SW 1271 (cell line): ENCODE measurements at regions not wholly inside any gene's neighbourhood (a gene's known extent, or its start where the extent isn't known, plus 50 kb on each side); places are given as distances from the start of the nearest gene placed in this dataset.
"Not testable (repeated sequence)": the region's sequence is repeated elsewhere in the genome, so short reads cannot be mapped to it uniquely, and the experiment has no call there.

Experiments
- DNase-seq, 2 experiments: peaks; one replicate each; lab custom pipeline; 2025; lab: John Stamatoyannopoulos, UW

DNA sequence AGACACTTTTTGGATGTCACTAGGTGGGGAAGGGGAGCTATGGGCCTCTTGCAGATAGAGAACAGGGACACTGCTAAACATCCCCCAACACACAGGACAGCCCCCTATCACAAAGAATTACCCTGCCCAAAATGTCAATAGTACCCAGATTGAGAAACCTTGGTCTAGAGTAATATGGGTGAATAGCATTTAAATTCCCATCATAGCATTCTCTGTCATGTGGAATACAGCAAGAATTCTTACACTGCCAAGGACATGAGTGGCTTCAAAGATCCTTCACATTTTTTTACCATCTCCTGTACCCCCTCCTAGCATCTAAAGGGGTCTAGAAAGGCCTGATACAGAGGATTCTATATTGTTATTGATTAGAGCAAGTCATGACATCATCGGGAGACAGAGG is 83.1 kb upstream of the SSTR4 start:
- DNase-seq: no peak

DNA sequence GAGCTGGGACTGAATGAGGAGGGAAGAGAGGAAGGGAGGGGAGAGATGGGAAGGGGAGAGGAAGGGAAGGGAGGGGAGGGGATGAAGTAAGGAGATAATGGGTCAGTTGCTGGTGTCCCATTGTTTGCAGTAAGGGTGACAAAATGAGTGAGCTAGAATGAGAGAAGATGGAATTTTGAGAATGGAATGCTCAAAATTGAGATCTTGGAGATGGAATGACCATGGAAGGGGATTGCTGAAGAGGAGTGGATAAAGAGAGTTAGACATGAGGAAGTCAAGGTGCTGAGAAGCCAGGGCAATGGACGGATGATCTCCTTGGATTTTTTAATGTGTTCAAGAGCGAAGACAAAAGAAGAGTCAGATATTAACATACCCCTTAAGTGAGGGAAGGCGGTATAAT is 80.5 kb upstream of the SSTR4 start:
- DNase-seq: no peak

DNA sequence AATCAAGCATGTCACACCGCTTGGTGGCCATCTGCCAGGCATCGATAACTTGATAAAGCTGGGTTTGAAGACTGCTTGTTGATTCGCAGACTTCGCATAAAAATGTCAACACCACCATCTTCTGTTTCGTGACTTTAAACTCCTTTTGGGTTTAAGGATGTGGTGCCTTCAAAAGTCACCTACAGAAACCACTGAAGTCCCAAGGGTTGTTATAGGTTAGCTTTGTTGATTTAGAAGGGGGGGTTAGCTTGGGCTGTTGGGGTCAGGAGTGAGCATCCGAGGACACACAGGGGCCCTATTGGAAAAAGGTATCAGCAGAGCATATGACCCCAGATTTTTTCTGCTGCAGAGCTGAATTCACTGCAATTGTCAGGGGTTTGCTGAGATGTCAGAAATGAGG is 76.7 kb upstream of the SSTR4 start:
- no peak for DNase-seq

DNA sequence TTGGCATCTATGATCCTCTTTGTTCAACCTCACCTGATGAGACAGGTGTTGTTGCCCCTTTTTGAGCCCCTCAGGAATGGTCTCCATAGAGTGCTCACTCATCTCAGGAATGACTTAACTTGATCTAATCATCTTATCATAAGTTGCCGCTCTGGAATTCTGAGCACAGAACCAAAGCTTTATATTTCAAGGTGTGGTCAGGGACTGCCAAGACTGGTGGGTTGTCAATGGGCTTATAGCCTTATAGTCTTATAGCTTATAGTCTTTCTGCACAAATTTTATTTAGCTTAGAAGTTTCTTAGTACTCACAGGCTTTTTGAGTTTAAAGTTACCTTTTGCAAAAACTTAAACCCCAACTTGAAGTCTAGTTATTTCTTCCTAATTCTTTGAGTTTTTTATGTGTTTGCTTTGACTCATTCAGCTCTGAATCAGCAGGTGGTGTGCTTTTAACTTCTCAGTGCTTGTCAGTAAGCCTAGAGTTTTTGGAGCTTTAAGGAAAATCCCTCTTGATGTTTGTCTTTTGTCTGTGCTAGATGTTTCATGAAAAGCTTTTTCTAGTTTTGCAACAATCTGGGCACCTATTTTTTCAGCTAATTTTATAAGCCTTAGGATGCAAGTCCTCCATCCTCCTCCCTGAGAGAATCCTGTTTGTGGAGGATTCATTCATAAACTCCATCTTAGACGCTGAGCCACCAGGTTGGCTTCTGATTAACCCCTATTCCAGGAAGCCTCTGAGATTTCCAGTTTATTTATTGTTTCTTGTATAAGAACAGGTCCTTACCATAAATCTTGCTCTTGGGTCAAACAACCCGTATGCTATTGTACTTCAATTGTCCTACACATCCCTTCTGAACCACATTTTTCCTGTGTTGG is 72.3 kb upstream of the SSTR4 start:
- DNase-seq: no peak

DNA sequence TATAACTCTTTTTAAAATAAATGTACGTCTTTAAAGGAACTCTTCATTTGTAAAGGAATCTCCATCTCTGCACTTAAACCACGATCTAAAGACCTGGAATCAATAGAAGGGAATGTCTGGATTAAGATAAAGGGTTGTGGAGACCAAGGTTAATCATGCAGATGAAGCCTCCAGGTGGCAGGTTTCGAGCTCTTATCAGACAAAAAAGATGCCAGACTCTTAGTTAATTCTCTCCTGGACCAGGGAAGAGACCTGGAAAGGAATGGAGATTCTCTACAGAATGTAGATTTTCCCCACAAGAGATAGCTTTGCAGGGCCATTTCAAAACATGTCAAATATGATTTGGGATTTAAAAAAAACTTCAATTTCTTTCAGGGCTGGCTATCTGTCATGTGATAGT is 71.5 kb upstream of the SSTR4 start:
- no peak for DNase-seq

DNA sequence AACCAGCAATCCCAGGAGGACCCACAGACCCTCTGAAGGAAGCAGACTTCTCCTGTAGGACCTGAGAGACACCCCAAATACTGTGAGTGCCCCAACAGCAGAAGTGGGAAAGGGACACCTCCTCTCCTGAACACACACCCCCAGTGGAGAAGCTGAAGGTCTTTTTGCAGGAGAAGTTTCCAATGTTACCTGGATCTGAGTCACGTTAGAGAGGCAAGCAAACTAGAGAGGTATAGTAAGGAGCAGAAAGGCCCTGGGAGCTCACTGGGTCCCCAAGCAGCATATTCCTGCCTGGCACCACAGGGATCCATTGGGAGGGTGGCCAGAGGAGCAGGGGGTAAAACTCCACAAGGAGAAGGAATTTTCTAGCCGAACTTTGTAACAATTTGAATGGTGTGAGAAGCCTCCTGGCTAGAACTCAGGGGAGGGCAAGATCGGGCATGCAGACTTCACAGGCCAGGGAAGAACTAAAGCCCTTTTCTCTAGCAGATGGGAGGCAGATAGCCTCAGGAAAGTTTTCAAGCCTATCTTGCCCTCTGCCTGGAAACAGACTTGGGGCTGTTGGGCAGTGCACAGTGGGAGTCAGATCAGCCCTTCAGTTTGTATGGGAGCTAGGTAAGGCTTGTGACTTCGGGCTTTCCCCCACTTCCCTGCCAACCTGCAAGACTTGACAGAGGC is 68.2 kb upstream of the SSTR4 start:
- no peak for DNase-seq

DNA sequence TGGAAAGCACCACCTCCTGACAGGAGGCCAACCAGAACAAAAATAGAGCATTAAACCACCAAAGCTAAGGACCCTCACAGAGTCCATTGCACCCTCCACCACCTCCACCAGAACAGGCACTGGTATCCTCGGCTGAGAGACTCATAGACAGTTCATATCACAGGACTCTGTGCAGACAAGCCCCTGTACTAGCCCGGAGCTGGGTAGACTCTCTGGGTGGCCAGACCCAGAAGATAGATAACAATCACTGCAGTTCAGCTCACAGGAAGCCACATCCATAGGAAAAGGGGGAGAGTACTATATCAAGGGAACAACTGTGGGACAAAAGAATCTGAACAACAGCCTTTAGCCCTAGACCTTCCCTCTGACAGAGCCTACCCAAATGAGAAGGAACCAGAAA is 67.4 kb upstream of the SSTR4 start:
- DNase-seq: not testable (repeated sequence)

DNA sequence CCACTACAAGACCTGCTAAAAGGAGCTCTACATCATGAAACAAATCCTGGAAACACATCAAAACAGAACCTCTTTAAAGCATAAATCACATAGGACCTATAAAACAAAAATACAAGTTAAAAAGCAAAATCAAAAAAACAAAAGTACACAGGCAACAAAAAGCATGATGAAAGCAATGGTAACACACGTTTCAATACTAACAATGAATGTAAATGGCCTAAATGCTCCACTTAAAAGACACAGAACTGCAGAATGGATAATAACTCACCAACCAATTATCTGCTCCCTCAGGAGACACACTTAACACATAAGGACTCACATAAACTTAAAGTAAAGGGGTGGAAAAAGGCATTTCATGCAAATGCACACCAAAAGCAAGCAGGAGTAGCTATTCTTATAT is 66.1 kb upstream of the SSTR4 start:
- not testable (repeated sequence) for DNase-seq

DNA sequence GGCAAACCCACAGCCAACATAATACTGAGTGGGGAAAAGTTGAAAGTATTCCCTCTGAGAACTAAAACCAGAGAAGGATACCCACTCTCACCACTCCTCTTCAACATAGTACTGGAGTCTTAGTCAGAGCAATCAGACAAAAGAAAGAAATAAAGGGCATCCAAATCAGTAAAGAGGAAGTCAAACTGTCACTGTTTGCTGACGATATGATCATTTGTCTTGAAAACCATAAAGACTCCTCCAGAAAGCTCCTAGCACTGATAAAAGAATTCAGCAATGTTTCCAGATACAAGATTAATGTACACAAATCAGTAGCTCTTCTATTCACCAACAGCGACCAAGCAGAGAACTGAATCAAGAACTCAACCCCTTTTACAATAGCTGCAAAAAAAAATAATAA is 64.0 kb upstream of the SSTR4 start:
- DNase-seq: not testable (repeated sequence)

DNA sequence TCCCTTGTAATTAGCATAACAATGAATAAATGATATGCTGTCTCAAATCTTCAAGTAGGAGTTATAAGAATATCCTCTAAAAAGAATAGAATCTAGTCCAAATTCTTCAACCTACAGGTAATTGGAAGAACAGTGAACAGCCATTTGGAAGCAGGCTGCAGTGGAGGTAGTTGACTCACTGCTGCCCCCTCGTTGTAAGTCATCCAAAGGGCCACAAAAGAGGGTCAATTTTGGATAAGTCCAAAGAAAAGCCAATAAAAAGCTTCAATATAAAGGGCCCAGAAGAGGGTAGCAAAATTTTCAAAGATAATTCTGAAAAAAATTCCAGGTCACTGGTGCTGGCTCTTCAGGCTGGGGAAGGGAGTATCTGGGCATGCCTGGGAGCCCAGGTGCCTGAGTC is 60.8 kb upstream of the SSTR4 start:
- DNase-seq: peak in 1 of 2 experiments; percentile 22

DNA sequence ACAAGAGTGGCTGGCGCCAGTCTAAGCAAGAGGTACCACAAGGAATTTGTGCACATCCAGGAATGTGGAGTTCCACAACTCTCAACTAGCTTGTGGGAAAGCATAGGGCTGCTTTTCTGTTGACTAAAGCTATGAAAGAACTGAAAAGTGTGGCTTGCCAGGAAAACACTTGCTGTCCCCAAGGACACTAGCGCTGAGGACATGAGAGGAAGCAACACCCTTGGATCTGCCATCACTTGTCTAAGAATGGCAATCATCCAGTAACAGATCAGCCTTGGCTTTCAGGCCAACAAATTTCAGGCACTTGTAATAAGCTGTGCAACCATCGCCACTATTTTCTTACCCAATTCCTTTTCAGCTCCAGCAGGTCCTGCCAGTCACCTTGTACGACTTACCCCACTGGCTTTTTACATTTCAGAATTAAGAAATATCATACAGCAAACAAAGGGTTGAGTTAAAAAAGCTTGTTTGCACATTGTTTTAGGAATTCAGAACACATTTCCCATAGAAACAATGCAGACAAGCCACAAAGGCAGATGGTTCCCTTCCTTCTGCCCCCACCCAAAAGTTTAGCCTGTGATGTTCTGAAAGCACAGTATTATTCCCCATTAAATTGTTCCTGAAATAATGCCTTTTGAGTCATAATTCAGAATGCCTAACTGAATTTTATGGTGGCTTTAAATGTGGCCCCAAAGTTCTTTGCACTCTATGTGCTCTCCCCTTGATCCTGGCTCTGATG is 57.9 kb upstream of the SSTR4 start:
- no peak for DNase-seq

DNA sequence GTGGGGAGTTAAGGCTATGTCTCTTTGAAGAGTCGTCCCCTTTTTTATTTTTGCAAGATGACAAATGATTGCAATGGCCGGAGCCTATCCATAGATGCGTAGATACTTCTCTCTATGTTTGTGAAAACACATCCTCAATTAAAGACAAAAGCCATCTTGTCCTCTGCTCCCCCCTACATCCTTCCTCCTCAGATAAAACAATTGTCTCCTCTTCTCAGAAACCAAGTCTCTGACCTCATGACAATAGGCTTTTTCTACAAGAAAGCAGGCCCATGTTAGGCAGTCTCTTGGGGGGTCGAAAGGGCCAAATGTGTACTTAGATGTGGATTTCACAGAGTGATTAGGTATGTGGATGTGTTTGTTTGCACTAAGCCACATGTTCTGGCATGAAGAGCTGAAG is 51.1 kb upstream of the SSTR4 start:
- no peak for DNase-seq

DNA sequence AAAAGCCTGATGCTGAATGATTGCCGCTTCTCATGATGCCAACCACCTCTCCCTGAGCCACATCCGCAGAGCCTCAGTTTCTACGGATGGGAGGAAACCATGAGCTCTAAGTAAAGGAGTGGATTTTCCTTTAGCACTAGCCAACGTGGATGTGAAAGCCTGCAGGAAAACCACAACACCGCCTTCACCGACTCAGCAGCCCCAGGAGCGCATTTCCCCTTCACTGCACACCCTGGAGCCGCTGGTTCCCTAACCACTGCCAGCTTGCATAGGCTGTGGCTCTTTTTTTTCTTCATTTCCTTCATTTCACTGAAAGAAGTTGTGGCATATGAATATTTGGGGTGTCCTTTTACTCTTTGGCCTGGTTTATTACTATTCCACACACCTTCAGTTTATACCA is 50.5 kb upstream of the SSTR4 start:
- DNase-seq: no peak

DNA sequence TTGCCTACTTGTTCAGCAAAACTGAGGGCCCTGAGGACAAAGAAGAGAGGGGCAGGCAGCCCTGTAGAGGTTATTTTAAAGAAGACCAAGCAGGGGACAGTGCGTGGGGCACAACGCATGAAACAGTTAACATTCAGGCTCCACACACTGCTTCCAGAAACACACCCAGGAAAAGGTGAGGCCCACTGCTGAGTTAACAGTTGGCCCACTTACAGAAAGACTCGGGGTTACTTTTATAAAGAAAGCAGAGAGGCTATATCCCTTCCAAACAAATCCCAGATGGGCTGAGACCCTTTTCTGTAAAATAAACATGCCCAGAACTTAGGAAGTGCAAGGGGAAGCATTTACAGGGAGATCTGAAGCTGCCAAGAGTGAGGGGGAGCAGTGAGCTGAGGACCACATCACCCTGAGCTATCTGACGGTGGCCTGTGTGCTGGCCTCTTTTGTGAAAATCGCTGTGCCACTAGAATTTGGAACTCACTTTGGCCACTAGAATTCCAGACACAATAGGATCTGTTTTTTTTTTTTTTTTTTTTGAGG is 49.8 kb upstream of the SSTR4 start:
- DNase-seq: no peak
